ENCODE measurements at regions not wholly inside any gene's neighbourhood (a gene's known extent, or its start where the extent isn't known, plus 50 kb on each side); places are given as distances from the start of the nearest gene placed in this dataset.

GRCh38 chr9:31320494-31320893, 1063.9 kb upstream of the ACO1 start:
- Histone ChIP-seq H3K27me3 (ENCODE audit: insufficient read depth, low read length) (no peaks in the 10 kb centered on the region), H3K4me2 (ENCODE audit: low read length) (no peak overlapping the region), H2AK5ac (ENCODE audit: low read length) (no peak overlapping the region), H3K14ac (ENCODE audit: low read length) (no peak overlapping the region), H2BK5ac (ENCODE audit: low read depth, low read length, poor library complexity) (no peak overlapping the region), H3K27ac (ENCODE audit: low read depth, low read length) (no peak overlapping the region), H3K79me1 (ENCODE audit: low read length) (no peaks in the 10 kb centered on the region), H3K23ac (ENCODE audit: low read length) (no peak overlapping the region), H2AFZ (ENCODE audit: insufficient read depth, low read length, poor library complexity) (no peak overlapping the region), H2BK120ac (ENCODE audit: insufficient read depth, low read length, poor library complexity) (no peak overlapping the region), H3K9me3 (ENCODE audit: insufficient read depth, low read depth, low read length) (peaks cover 6% of the 10 kb centered on the region), H3K4me1 (ENCODE audit: control insufficient read depth in 1 of 2, insufficient read depth in 2 of 2, low read length in 2 of 2) (no peaks in the 10 kb centered on the region), H4K91ac (ENCODE audit: low read depth, low read length) (no peak overlapping the region), H3K4me3 (ENCODE audit: low read depth, low read length) (peak overlapping the region; percentile 28), H3K4ac (ENCODE audit: low read depth, low read length) (no peak overlapping the region), H3K36me3 (ENCODE audit: control insufficient read depth in 1 of 2, insufficient read depth in 2 of 2, low read length in 2 of 2) (no peaks in the 10 kb centered on the region), H3K79me2 (ENCODE audit: control insufficient read depth, insufficient read depth, low read length, poor library complexity) (no peaks in the 10 kb centered on the region), H3K9ac (ENCODE audit: low read length) (no peak overlapping the region), H4K12ac (ENCODE audit: low read depth, low read length) (no peak overlapping the region), H4K8ac (ENCODE audit: low read depth, low read length) (no peak overlapping the region), H3K18ac (ENCODE audit: low read length) (no peak overlapping the region), H2BK12ac (ENCODE audit: low read length) (no peak overlapping the region)
- no CpG with 5 or more reads among the region's 9 CpGs for WGBS (ENCODE audit: extremely low coverage, insufficient coverage, insufficient read length)
- no peak for DNase-seq

GRCh38 chr9:31321256-31321655, 1063.2 kb upstream of the ACO1 start:
- DNase-seq: no peak
- no peak overlapping the region for H4K8ac ChIP-seq (ENCODE audit: low read depth, low read length)

GRCh38 chr9:31321686-31322085, 1062.8 kb upstream of the ACO1 start:
- Histone ChIP-seq H3K79me2 (ENCODE audit: control insufficient read depth, insufficient read depth, low read length, poor library complexity) (no peaks in the 10 kb centered on the region), H3K9ac (ENCODE audit: low read length) (no peak overlapping the region), H2BK12ac (ENCODE audit: low read length) (no peak overlapping the region), H3K4me2 (ENCODE audit: low read length) (no peak overlapping the region), H3K9me3 (ENCODE audit: insufficient read depth, low read depth, low read length) (peaks cover 6% of the 10 kb centered on the region), H3K27ac (ENCODE audit: low read depth, low read length) (no peak overlapping the region), H3K4ac (ENCODE audit: low read depth, low read length) (no peak overlapping the region), H4K91ac (ENCODE audit: low read depth, low read length) (no peak overlapping the region), H2BK120ac (ENCODE audit: insufficient read depth, low read length, poor library complexity) (no peak overlapping the region), H2AFZ (ENCODE audit: insufficient read depth, low read length, poor library complexity) (no peak overlapping the region), H3K18ac (ENCODE audit: low read length) (no peak overlapping the region), H3K14ac (ENCODE audit: low read length) (no peak overlapping the region), H2BK5ac (ENCODE audit: low read depth, low read length, poor library complexity) (no peak overlapping the region), H3K4me1 (ENCODE audit: control insufficient read depth in 1 of 2, insufficient read depth in 2 of 2, low read length in 2 of 2) (no peaks in the 10 kb centered on the region), H3K36me3 (ENCODE audit: control insufficient read depth in 1 of 2, insufficient read depth in 2 of 2, low read length in 2 of 2) (no peaks in the 10 kb centered on the region), H3K79me1 (ENCODE audit: low read length) (no peaks in the 10 kb centered on the region), H4K8ac (ENCODE audit: low read depth, low read length) (no peak overlapping the region), H3K4me3 (ENCODE audit: low read depth, low read length) (no peak overlapping the region), H3K23ac (ENCODE audit: low read length) (no peak overlapping the region), H4K12ac (ENCODE audit: low read depth, low read length) (no peak overlapping the region), H2AK5ac (ENCODE audit: low read length) (no peak overlapping the region), H3K27me3 (ENCODE audit: insufficient read depth, low read length) (no peaks in the 10 kb centered on the region)
- no peak for DNase-seq
- no CpG with 5 or more reads among the region's 3 CpGs for WGBS (ENCODE audit: extremely low coverage, insufficient coverage, insufficient read length)

More at GRCh38 chr9:31321256-31321655, 1063.2 kb upstream of the ACO1 start:
- H3K27ac ChIP-seq (ENCODE audit: low read depth, low read length): no peak overlapping the region
- no peak overlapping the region for H3K23ac ChIP-seq (ENCODE audit: low read length)
- H3K9ac ChIP-seq (ENCODE audit: low read length): no peak overlapping the region
- H2BK120ac ChIP-seq (ENCODE audit: insufficient read depth, low read length, poor library complexity): no peak overlapping the region
- H3K27me3 ChIP-seq (ENCODE audit: insufficient read depth, low read length): no peaks in the 10 kb centered on the region
- H3K79me2 ChIP-seq (ENCODE audit: control insufficient read depth, insufficient read depth, low read length, poor library complexity): no peaks in the 10 kb centered on the region
- no peaks in the 10 kb centered on the region for H3K4me1 ChIP-seq (ENCODE audit: control insufficient read depth in 1 of 2, insufficient read depth in 2 of 2, low read length in 2 of 2)
- no peak overlapping the region for H4K12ac ChIP-seq (ENCODE audit: low read depth, low read length)
- H3K4me3 ChIP-seq (ENCODE audit: low read depth, low read length): no peak overlapping the region
- no peak overlapping the region for H3K18ac ChIP-seq (ENCODE audit: low read length)
- H3K14ac ChIP-seq (ENCODE audit: low read length): no peak overlapping the region
- H2BK5ac ChIP-seq (ENCODE audit: low read depth, low read length, poor library complexity): no peak overlapping the region
- no peak overlapping the region for H2AFZ ChIP-seq (ENCODE audit: insufficient read depth, low read length, poor library complexity)
- WGBS (ENCODE audit: extremely low coverage, insufficient coverage, insufficient read length): no CpG with 5 or more reads among the region's 6 CpGs
- H3K4ac ChIP-seq (ENCODE audit: low read depth, low read length): no peak overlapping the region
- no peaks in the 10 kb centered on the region for H3K36me3 ChIP-seq (ENCODE audit: control insufficient read depth in 1 of 2, insufficient read depth in 2 of 2, low read length in 2 of 2)
- no peak overlapping the region for H3K4me2 ChIP-seq (ENCODE audit: low read length)
- no peak overlapping the region for H2AK5ac ChIP-seq (ENCODE audit: low read length)
- no peak overlapping the region for H2BK12ac ChIP-seq (ENCODE audit: low read length)
- peaks cover 6% of the 10 kb centered on the region for H3K9me3 ChIP-seq (ENCODE audit: insufficient read depth, low read depth, low read length)
- no peak overlapping the region for H4K91ac ChIP-seq (ENCODE audit: low read depth, low read length)
- no peaks in the 10 kb centered on the region for H3K79me1 ChIP-seq (ENCODE audit: low read length)

GRCh38 chr9:31323726-31324444, 1060.6 kb upstream of the ACO1 start:
- no CpG with 5 or more reads among the region's 2 CpGs for WGBS (ENCODE audit: extremely low coverage, insufficient coverage, insufficient read length)
- Histone ChIP-seq H2BK12ac (ENCODE audit: low read length) (no peak overlapping the region), H4K91ac (ENCODE audit: low read depth, low read length) (no peak overlapping the region), H3K4ac (ENCODE audit: low read depth, low read length) (no peak overlapping the region), H3K4me3 (ENCODE audit: low read depth, low read length) (no peak overlapping the region), H3K79me2 (ENCODE audit: control insufficient read depth, insufficient read depth, low read length, poor library complexity) (no peaks in the 10 kb centered on the region), H3K9ac (ENCODE audit: low read length) (no peak overlapping the region), H2AK5ac (ENCODE audit: low read length) (no peak overlapping the region), H3K14ac (ENCODE audit: low read length) (no peak overlapping the region), H4K12ac (ENCODE audit: low read depth, low read length) (no peak overlapping the region), H3K36me3 (ENCODE audit: control insufficient read depth in 1 of 2, insufficient read depth in 2 of 2, low read length in 2 of 2) (no peaks in the 10 kb centered on the region), H2BK5ac (ENCODE audit: low read depth, low read length, poor library complexity) (no peak overlapping the region), H3K4me2 (ENCODE audit: low read length) (no peak overlapping the region), H3K9me3 (ENCODE audit: insufficient read depth, low read depth, low read length) (peaks cover 6% of the 10 kb centered on the region), H3K23ac (ENCODE audit: low read length) (no peak overlapping the region), H3K18ac (ENCODE audit: low read length) (no peak overlapping the region), H3K4me1 (ENCODE audit: control insufficient read depth in 1 of 2, insufficient read depth in 2 of 2, low read length in 2 of 2) (no peaks in the 10 kb centered on the region), H2AFZ (ENCODE audit: insufficient read depth, low read length, poor library complexity) (no peak overlapping the region), H2BK120ac (ENCODE audit: insufficient read depth, low read length, poor library complexity) (no peak overlapping the region), H3K27me3 (ENCODE audit: insufficient read depth, low read length) (no peaks in the 10 kb centered on the region), H3K79me1 (ENCODE audit: low read length) (no peaks in the 10 kb centered on the region), H4K8ac (ENCODE audit: low read depth, low read length) (no peak overlapping the region), H3K27ac (ENCODE audit: low read depth, low read length) (no peak overlapping the region)
- DNase-seq: no peak
